ENCODE measurements at regions not wholly inside any gene's neighbourhood (a gene's known extent, or its start where the extent isn't known, plus 50 kb on each side); places are given as distances from the start of the nearest gene placed in this dataset.
A peak's percentile ranks its signal among the peaks of the same experiment; 100 is the strongest.

- H3K36me3 ChIP-seq (ENCODE audit: insufficient read depth, low read length): no peaks in the 10 kb centered on the region
- H3K27ac ChIP-seq (ENCODE audit: low read depth, low read length, poor library complexity, severe bottlenecking): no peak overlapping the region
- no peaks in the 10 kb centered on the region for H3F3A ChIP-seq (ENCODE audit: insufficient read depth, low read length)
- H3K4me2 ChIP-seq (ENCODE audit: low read length): no peak overlapping the region
- H2AFZ ChIP-seq (ENCODE audit: low read length): no peak overlapping the region
- no peaks in the 10 kb centered on the region for H3K9me3 ChIP-seq (ENCODE audit: low read length)
- no peaks in the 10 kb centered on the region for H3K79me2 ChIP-seq (ENCODE audit: insufficient read depth, low read length)
- H3K9ac ChIP-seq (ENCODE audit: low read length): no peak overlapping the region
- H3K9me2 ChIP-seq (ENCODE audit: low read depth, low read length): no peaks in the 10 kb centered on the region
- H3K4me3 ChIP-seq (ENCODE audit: low read depth, low read length, poor library complexity, severe bottlenecking): no peak overlapping the region
- no peak for TF ChIP-seq EZH2 (IDR thresholded peaks at IDR 0.05; ENCODE audit: borderline replicate concordance, low read length)
- TF ChIP-seq CTCF (IDR thresholded peaks at IDR 0.05; ENCODE audit: low read length): no peak
- H3K4me1 ChIP-seq (ENCODE audit: insufficient read depth, low read length, severe bottlenecking): no peaks in the 10 kb centered on the region
- H4K20me1 ChIP-seq (ENCODE audit: insufficient read depth, low read length): no peaks in the 10 kb centered on the region
- no peaks in the 10 kb centered on the region for H3K27me3 ChIP-seq (ENCODE audit: insufficient read depth, low read length)
These were observed 265.4 kb downstream of the FOXD2 start for GRCh38 chr1:47703156-47703825.

- no peaks in the 10 kb centered on the region for H3K79me2 ChIP-seq (ENCODE audit: insufficient read depth, low read length)
- H3K27me3 ChIP-seq (ENCODE audit: insufficient read depth, low read length): no peaks in the 10 kb centered on the region
- TF ChIP-seq EZH2 (IDR thresholded peaks at IDR 0.05; ENCODE audit: borderline replicate concordance, low read length): no peak
- TF ChIP-seq CTCF (IDR thresholded peaks at IDR 0.05; ENCODE audit: low read length): peak; percentile 35
- H3K9me3 ChIP-seq (ENCODE audit: low read length): no peaks in the 10 kb centered on the region
- H3K27ac ChIP-seq (ENCODE audit: low read depth, low read length, poor library complexity, severe bottlenecking): no peak overlapping the region
- H2AFZ ChIP-seq (ENCODE audit: low read length): no peak overlapping the region
- no peak overlapping the region for H3K9ac ChIP-seq (ENCODE audit: low read length)
- no peak overlapping the region for H3K4me2 ChIP-seq (ENCODE audit: low read length)
- no peak overlapping the region for H3K4me3 ChIP-seq (ENCODE audit: low read depth, low read length, poor library complexity, severe bottlenecking)
- no peaks in the 10 kb centered on the region for H3F3A ChIP-seq (ENCODE audit: insufficient read depth, low read length)
- H3K4me1 ChIP-seq (ENCODE audit: insufficient read depth, low read length, severe bottlenecking): no peaks in the 10 kb centered on the region
- no peaks in the 10 kb centered on the region for H4K20me1 ChIP-seq (ENCODE audit: insufficient read depth, low read length)
- H3K36me3 ChIP-seq (ENCODE audit: insufficient read depth, low read length): no peaks in the 10 kb centered on the region
- no peaks in the 10 kb centered on the region for H3K9me2 ChIP-seq (ENCODE audit: low read depth, low read length)
These were observed 266.2 kb downstream of the FOXD2 start for GRCh38 chr1:47703981-47704596.

- Histone ChIP-seq H4K20me1 (ENCODE audit: insufficient read depth, low read length) (no peaks in the 10 kb centered on the region), H3K9ac (ENCODE audit: low read length) (no peak overlapping the region), H3K4me2 (ENCODE audit: low read length) (no peak overlapping the region), H3K4me1 (ENCODE audit: insufficient read depth, low read length, severe bottlenecking) (no peaks in the 10 kb centered on the region), H3K4me3 (ENCODE audit: low read depth, low read length, poor library complexity, severe bottlenecking) (no peak overlapping the region), H3F3A (ENCODE audit: insufficient read depth, low read length) (no peaks in the 10 kb centered on the region), H3K79me2 (ENCODE audit: insufficient read depth, low read length) (no peaks in the 10 kb centered on the region), H3K9me2 (ENCODE audit: low read depth, low read length) (no peaks in the 10 kb centered on the region), H3K27ac (ENCODE audit: low read depth, low read length, poor library complexity, severe bottlenecking) (no peak overlapping the region), H3K9me3 (ENCODE audit: low read length) (no peaks in the 10 kb centered on the region), H3K36me3 (ENCODE audit: insufficient read depth, low read length) (no peaks in the 10 kb centered on the region), H2AFZ (ENCODE audit: low read length) (no peak overlapping the region), H3K27me3 (ENCODE audit: insufficient read depth, low read length) (no peaks in the 10 kb centered on the region)
- TF ChIP-seq CTCF (IDR thresholded peaks at IDR 0.05; ENCODE audit: low read length): no peak
- TF ChIP-seq EZH2 (IDR thresholded peaks at IDR 0.05; ENCODE audit: borderline replicate concordance, low read length): no peak
These were observed 267.8 kb downstream of the FOXD2 start for GRCh38 chr1:47705517-47706130.

Measured in OCI-LY1 (cell line).